A549 (cell line): ENCODE measurements at regions not wholly inside any gene's neighbourhood (a gene's known extent, or its start where the extent isn't known, plus 50 kb on each side); places are given as distances from the start of the nearest gene placed in this dataset.

Experiments
- ATAC-seq, 2 experiments: fragments of 200-7000 bp in 1 of 2; fragments of >200 bp in 1 of 2; cut with Nextera tagmentation in 1 of 2; cut with Tn5 transposase in 1 of 2; 3 replicates each; pipeline versions ENCODE4 v1.8.0 to v1.9.1; 2018 to 2020; ENCODE audit warnings: mild to moderate bottlenecking in 1 of 2, moderate library complexity in 1 of 2
- CTCF ChIA-PET: fragments of 300-600 bp; sonication (Branson Sonifier 250); formaldehyde crosslinking; extraction: SDS; loops from one replicate; lab custom pipeline; 2021; ENCODE audit warnings: antibody characterized with exemption, inconsistent platforms; lab: Yijun Ruan, JAX
- POLR2A ChIA-PET: fragments of 350-600 bp; formaldehyde crosslinking; extraction: SDS; loops from one replicate; lab custom pipeline; 2021; ENCODE audit warnings: antibody characterized with exemption, inconsistent platforms; lab: Yijun Ruan, JAX
- DNase-seq, 2 experiments: peaks; one replicate each; pipeline versions ENCODE4 v3.0.0 to v3.0.0-alpha.2; 2011 to 2016; ENCODE audit warnings: low read depth in 1 of 2, low spot score in 1 of 2
- FAIRE-seq: peaks from 2 replicates; lab custom pipeline; 2011; peaks lifted over from hg19 to GRCh38; lab: Jason Lieb, UNC
- H3K27ac ChIP-seq, 2 experiments: fragments of >200 bp; sonication (Bioruptor Twin); formaldehyde crosslinking; 3 replicates each; pipeline ENCODE4 v1.5.1; 2016 to 2017
- H3K4me1 ChIP-seq: fragments of >200 bp; sonication (Bioruptor Twin); formaldehyde crosslinking; 3 replicates; pipeline ENCODE4 v1.6.1; 2016
- H3K4me2 ChIP-seq: fragments of >200 bp; sonication (Bioruptor Twin); formaldehyde crosslinking; 3 replicates; pipeline ENCODE4 v1.6.1; 2016
- H3K4me3 ChIP-seq: fragments of >200 bp; sonication (Bioruptor Twin); formaldehyde crosslinking; 3 replicates; pipeline ENCODE4 v1.5.1; 2016
- H3K9me3 ChIP-seq: fragments of >200 bp; sonication (Bioruptor Twin); formaldehyde crosslinking; 3 replicates; pipeline ENCODE4 v1.6.1; 2016
- CBX2 ChIP-seq: fragments of 200-600 bp; sonication (generic); IDR thresholded peaks from 2 replicates; pipeline ENCODE4 v1.6.1; 2016; ENCODE audit warnings: low read depth, mild to moderate bottlenecking, borderline replicate concordance
- CEBPB ChIP-seq, 2 experiments: fragments of >200 bp in 1 of 2; sonication (Bioruptor Twin) in 1 of 2; formaldehyde crosslinking in 1 of 2; IDR thresholded peaks; 2 replicates each; pipeline ENCODE4 v1.6.1; 2012 to 2016
- CHD2 ChIP-seq: fragments of 150-350 bp; IDR thresholded peaks from 2 replicates; pipeline ENCODE4 v1.6.1; 2014; ENCODE audit warnings: low read length; ENCODE audit not compliant: partially characterized antibody
- CHD4 ChIP-seq: fragments of 200-600 bp; sonication (generic); IDR thresholded peaks from 2 replicates; pipeline ENCODE4 v1.6.1; 2016; ENCODE audit warnings: antibody characterized with exemption, mild to moderate bottlenecking, borderline replicate concordance
- EHMT2 ChIP-seq: fragments of 200-600 bp; sonication (generic); IDR thresholded peaks from 2 replicates; pipeline ENCODE4 v1.6.1; 2016; ENCODE audit warnings: antibody characterized with exemption, low read depth, mild to moderate bottlenecking, moderate library complexity
- EP300 ChIP-seq, 2 experiments: fragments of >200 bp; sonication (Bioruptor Twin); formaldehyde crosslinking; IDR thresholded peaks; 2 replicates in 1 of 2; 3 replicates in 1 of 2; pipeline ENCODE4 v1.6.1; 2016 to 2017
- FOSB ChIP-seq: fragments of 250-450 bp; sonication (Bioruptor Pico); IDR thresholded peaks from 2 replicates; pipeline ENCODE4 v1.5.0; 2020; ENCODE audit warnings: mild to moderate bottlenecking, moderate library complexity
- JUN ChIP-seq, 2 experiments: fragments of >200 bp; sonication (Bioruptor Twin); formaldehyde crosslinking; IDR thresholded peaks; 2 replicates in 1 of 2; 3 replicates in 1 of 2; pipeline ENCODE4 v1.6.1; 2016 to 2017
- KDM1A ChIP-seq: fragments of 200-600 bp; sonication (generic); IDR thresholded peaks from 2 replicates; pipeline ENCODE4 v1.6.1; 2016; ENCODE audit warnings: low read depth, mild to moderate bottlenecking
- KDM5A ChIP-seq: fragments of 200-600 bp; sonication (generic); IDR thresholded peaks from 2 replicates; pipeline ENCODE4 v1.6.1; 2016; ENCODE audit warnings: antibody characterized with exemption, mild to moderate bottlenecking
- MAFK ChIP-seq: fragments of 450-650 bp; IDR thresholded peaks from 2 replicates; pipeline ENCODE4 v1.6.1; 2014; ENCODE audit not compliant: partially characterized antibody
- MYC ChIP-seq: IDR thresholded peaks from 2 replicates; pipeline ENCODE4 v1.6.1; 2012; ENCODE audit warnings: mild to moderate bottlenecking, inconsistent platforms, low read length, improper control_type of control experiment, borderline replicate concordance
- NR3C1 ChIP-seq: fragments of >200 bp; sonication (Bioruptor Twin); formaldehyde crosslinking; IDR thresholded peaks from 3 replicates; pipeline ENCODE4 v1.6.1; 2017
- PBX3 ChIP-seq: IDR thresholded peaks from 2 replicates; pipeline ENCODE4 v1.6.1; 2012
- POLR2A ChIP-seq: IDR thresholded peaks from 2 replicates; pipeline ENCODE4 v1.6.1; 2012; ENCODE audit warnings: mild to moderate bottlenecking, low read length
- RAD21 ChIP-seq, 2 experiments: fragments of >200 bp in 1 of 2; sonication (Bioruptor Twin) in 1 of 2; formaldehyde crosslinking in 1 of 2; IDR thresholded peaks in 1 of 2; conservative IDR thresholded peaks in 1 of 2; 2 replicates in 1 of 2; 3 replicates in 1 of 2; pipeline ENCODE4 v1.6.1; 2012 to 2018; ENCODE audit warnings: inconsistent platforms in 1 of 2
- RARB ChIP-seq: fragments of 250-450 bp; sonication (Bioruptor Pico); IDR thresholded peaks from 2 replicates; pipeline ENCODE4 v1.8.0; 2021; ENCODE audit warnings: mild to moderate bottlenecking, moderate library complexity
- ZC3H11A ChIP-seq: fragments of 450-650 bp; IDR thresholded peaks from 2 replicates; pipeline ENCODE4 v1.6.1; 2014; ENCODE audit warnings: antibody characterized with exemption, mild to moderate bottlenecking
- ZNF302 ChIP-seq: fragments of 250-450 bp; sonication (Bioruptor Pico); IDR thresholded peaks from 2 replicates; pipeline ENCODE4 v1.9.0; 2021; ENCODE audit warnings: inconsistent platforms, mild to moderate bottlenecking, moderate library complexity
- WGBS: methylation state at CpG from one replicate; pipeline ENCODE4 v1.1.6; 2017; ENCODE audit errors: missing lambda C conversion rate; 5-methylcytosine and 5-hydroxymethylcytosine counted together
- TF ChIP-seq, protein P1 (sequence below): fragments of 450-650 bp; IDR thresholded peaks from 2 replicates; pipeline ENCODE4 v1.6.1; 2014; ENCODE audit warnings: antibody characterized with exemption
- TF ChIP-seq, protein P2 (sequence below): fragments of 250-450 bp; sonication (Bioruptor Pico); IDR thresholded peaks from 2 replicates; pipeline ENCODE4 v1.5.0; 2020; ENCODE audit warnings: low read depth, mild to moderate bottlenecking, moderate library complexity
- TF ChIP-seq, protein P3 (sequence below): fragments of >200 bp; sonication (Bioruptor Twin); formaldehyde crosslinking; IDR thresholded peaks from 3 replicates; pipeline ENCODE4 v1.5.1; 2016

DNA sequence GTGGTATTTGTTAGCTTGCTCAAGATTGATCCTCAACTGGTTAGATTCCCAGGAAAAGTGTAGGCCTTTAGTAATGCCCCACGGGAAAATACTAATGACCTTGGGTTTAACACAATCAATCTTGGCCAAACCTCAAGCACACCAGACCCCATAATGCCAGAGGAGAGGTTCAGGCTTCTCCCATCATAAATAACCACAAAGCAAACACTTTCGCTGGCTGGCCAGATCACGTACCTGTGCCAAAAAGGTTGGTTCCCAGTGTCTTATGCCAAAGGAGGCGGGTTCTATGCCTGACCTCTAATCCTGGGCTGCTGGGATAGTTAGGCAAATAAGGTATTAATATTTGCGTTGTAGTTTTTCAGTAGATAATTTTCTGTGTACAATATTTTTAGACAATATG is 379.2 kb upstream of the CDH18 start:
- ChIA-PET POLR2A (no interaction called here), CTCF (no interaction called here)
- no peak for DNase-seq
- TF ChIP-seq JUN (IDR thresholded peaks at IDR 0.05) (no peak), CEBPB (IDR thresholded peaks at IDR 0.05) (no peak), PBX3 (no peak), CHD4 (no peak), KDM1A (no peak), MAFK (no peak), KDM5A (no peak), RAD21 (conservative IDR thresholded peaks at IDR 0.05 in 1 of 2, IDR thresholded peaks at IDR 0.05 in 1 of 2) (no peak), CBX2 (no peak)
- FAIRE-seq, result no peak
- no peaks in the 10 kb centered on the region for H3K4me1 ChIP-seq
- 33% methylated on average over 5 of the region's 5 CpGs for WGBS
- no peak overlapping the region for H3K4me2 ChIP-seq
- H3K4me3 ChIP-seq, result no peak overlapping the region
- no peaks in the 10 kb centered on the region for H3K9me3 ChIP-seq
- no peak overlapping the region for H3K27ac ChIP-seq
- no peak for ATAC-seq

GRCh38 chr5:20360263-20360662 is 372.3 kb upstream of the CDH18 start:
- Histone ChIP-seq H3K27ac (no peak overlapping the region), H3K4me3 (no peak overlapping the region), H3K4me1 (no peaks in the 10 kb centered on the region), H3K9me3 (no peaks in the 10 kb centered on the region), H3K4me2 (no peak overlapping the region)
- DNase-seq (no peak), FAIRE-seq (no peak), ATAC-seq (no peak)
- ChIA-PET CTCF (no interaction called here), POLR2A (no interaction called here)
- 8% methylated on average over 2 of the region's 2 CpGs for WGBS
- TF ChIP-seq FOSB (CRISPR knock-in tag) (no peak), EP300 (IDR thresholded peaks at IDR 0.05) (no peak), EHMT2 (no peak)
- TF ChIP-seq, protein P1, sequence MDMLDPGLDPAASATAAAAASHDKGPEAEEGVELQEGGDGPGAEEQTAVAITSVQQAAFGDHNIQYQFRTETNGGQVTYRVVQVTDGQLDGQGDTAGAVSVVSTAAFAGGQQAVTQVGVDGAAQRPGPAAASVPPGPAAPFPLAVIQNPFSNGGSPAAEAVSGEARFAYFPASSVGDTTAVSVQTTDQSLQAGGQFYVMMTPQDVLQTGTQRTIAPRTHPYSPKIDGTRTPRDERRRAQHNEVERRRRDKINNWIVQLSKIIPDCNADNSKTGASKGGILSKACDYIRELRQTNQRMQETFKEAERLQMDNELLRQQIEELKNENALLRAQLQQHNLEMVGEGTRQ, result no peak

DNA sequence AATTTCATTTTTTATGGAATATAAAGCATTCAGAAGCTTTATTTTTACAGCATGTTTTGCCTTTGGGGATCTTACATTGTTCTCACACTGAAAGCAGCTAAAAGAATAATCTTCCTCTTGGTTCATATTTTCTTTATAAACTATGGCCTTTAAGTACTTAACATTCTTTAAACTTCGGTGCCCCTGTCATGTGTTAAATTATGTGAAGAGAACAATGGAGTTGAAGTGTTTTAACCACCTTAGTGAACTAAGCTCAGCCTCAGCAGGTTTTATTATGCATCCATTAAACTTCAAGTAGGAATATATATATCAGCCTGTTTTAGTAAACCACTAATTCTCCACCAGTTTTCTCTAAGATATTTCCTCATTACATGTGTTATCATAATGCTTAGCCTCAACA is 371.4 kb upstream of the CDH18 start:
- Histone ChIP-seq H3K27ac (no peak overlapping the region), H3K4me3 (no peak overlapping the region), H3K4me2 (no peak overlapping the region), H3K9me3 (no peaks in the 10 kb centered on the region), H3K4me1 (no peaks in the 10 kb centered on the region)
- ChIA-PET POLR2A (no interaction called here), CTCF (no interaction called here)
- ATAC-seq (no peak), DNase-seq (no peak), FAIRE-seq (no peak)
- 2% methylated on average over 1 of the region's 1 CpG for WGBS
- TF ChIP-seq MYC (no peak), CEBPB (IDR thresholded peaks at IDR 0.05) (no peak), CHD2 (no peak), ZNF302 (CRISPR knock-in tag) (no peak), ZC3H11A (no peak), EHMT2 (no peak), RARB (CRISPR knock-in tag) (no peak), POLR2A (no peak), CBX2 (no peak), NR3C1 (no peak)
- TF ChIP-seq, protein P2, sequence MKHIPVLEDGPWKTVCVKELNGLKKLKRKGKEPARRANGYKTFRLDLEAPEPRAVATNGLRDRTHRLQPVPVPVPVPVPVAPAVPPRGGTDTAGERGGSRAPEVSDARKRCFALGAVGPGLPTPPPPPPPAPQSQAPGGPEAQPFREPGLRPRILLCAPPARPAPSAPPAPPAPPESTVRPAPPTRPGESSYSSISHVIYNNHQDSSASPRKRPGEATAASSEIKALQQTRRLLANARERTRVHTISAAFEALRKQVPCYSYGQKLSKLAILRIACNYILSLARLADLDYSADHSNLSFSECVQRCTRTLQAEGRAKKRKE (CRISPR knock-in tag), result no peak
- TF ChIP-seq, protein P3, sequence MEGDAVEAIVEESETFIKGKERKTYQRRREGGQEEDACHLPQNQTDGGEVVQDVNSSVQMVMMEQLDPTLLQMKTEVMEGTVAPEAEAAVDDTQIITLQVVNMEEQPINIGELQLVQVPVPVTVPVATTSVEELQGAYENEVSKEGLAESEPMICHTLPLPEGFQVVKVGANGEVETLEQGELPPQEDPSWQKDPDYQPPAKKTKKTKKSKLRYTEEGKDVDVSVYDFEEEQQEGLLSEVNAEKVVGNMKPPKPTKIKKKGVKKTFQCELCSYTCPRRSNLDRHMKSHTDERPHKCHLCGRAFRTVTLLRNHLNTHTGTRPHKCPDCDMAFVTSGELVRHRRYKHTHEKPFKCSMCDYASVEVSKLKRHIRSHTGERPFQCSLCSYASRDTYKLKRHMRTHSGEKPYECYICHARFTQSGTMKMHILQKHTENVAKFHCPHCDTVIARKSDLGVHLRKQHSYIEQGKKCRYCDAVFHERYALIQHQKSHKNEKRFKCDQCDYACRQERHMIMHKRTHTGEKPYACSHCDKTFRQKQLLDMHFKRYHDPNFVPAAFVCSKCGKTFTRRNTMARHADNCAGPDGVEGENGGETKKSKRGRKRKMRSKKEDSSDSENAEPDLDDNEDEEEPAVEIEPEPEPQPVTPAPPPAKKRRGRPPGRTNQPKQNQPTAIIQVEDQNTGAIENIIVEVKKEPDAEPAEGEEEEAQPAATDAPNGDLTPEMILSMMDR, result no peak
